Keratinocyte (primary cell): ENCODE measurements at regions not wholly inside any gene's neighbourhood (a gene's known extent, or its start where the extent isn't known, plus 50 kb on each side); places are given as distances from the start of the nearest gene placed in this dataset.

Experiments
- DNase-seq: peaks from one replicate; pipeline ENCODE4 v3.0.0-alpha.2; 2011; ENCODE audit warnings: low read depth, missing footprints, low spot score
- FAIRE-seq: peaks from 2 replicates; lab custom pipeline; 2011; peaks lifted over from hg19 to GRCh38; lab: Jason Lieb, UNC
- H2AFZ ChIP-seq: 2 replicates; pipeline ENCODE4 v1.6.0; 2012; ENCODE audit warnings: low read length, control low read depth, inconsistent platforms; ENCODE audit not compliant: control insufficient read depth
- H3K27ac ChIP-seq: 2 replicates; pipeline ENCODE4 v1.5.1; 2011; ENCODE audit warnings: low read length; ENCODE audit not compliant: control insufficient read depth, insufficient read depth
- H3K27me3 ChIP-seq: 3 replicates; pipeline ENCODE4 v1.6.0; 2011; ENCODE audit warnings: low read length; ENCODE audit not compliant: control insufficient read depth, insufficient read depth; ENCODE audit errors: extremely low read depth
- H3K36me3 ChIP-seq, 2 experiments: 2 replicates in 1 of 2; 3 replicates in 1 of 2; pipeline ENCODE4 v1.5.1; 2011; ENCODE audit warnings: low read length in 2 of 2, mild to moderate bottlenecking in 1 of 2; ENCODE audit not compliant: control insufficient read depth in 2 of 2, insufficient read depth in 2 of 2; ENCODE audit errors: extremely low read depth in 1 of 2
- H3K4me1 ChIP-seq: 3 replicates; pipeline ENCODE4 v1.5.1; 2011; ENCODE audit warnings: low read length; ENCODE audit not compliant: control insufficient read depth, insufficient read depth; ENCODE audit errors: extremely low read depth
- H3K4me2 ChIP-seq: 3 replicates; pipeline ENCODE4 v1.6.0; 2011; ENCODE audit warnings: low read depth, low read length; ENCODE audit not compliant: control insufficient read depth, insufficient read depth; ENCODE audit errors: extremely low read depth
- H3K4me3 ChIP-seq, 3 experiments: fragments of 200-600 bp in 1 of 3; sonication (generic) in 1 of 3; 2 replicates in 2 of 3; 3 replicates in 1 of 3; pipeline ENCODE4 v1.5.1; 2011 to 2016; ENCODE audit warnings: low read length in 3 of 3, mild to moderate bottlenecking in 3 of 3, control low read depth in 2 of 3, inconsistent platforms in 1 of 3, low read depth in 1 of 3, mixed read lengths in 1 of 3, mixed run types in 1 of 3, moderate library complexity in 1 of 3; ENCODE audit not compliant: control insufficient read depth in 2 of 3, insufficient read depth in 2 of 3; ENCODE audit errors: extremely low read depth in 1 of 3
- H3K79me2 ChIP-seq: 2 replicates; pipeline ENCODE4 v1.6.0; 2012; ENCODE audit warnings: low read length; ENCODE audit not compliant: control insufficient read depth, insufficient read depth
- H3K9ac ChIP-seq: 3 replicates; pipeline ENCODE4 v1.6.0; 2011; ENCODE audit warnings: low read length; ENCODE audit not compliant: control insufficient read depth, insufficient read depth; ENCODE audit errors: extremely low read depth
- H3K9me1 ChIP-seq: 3 replicates; pipeline ENCODE4 v1.6.0; 2011; ENCODE audit warnings: low read length; ENCODE audit not compliant: control insufficient read depth, insufficient read depth; ENCODE audit errors: extremely low read depth
- H3K9me3 ChIP-seq: 2 replicates; pipeline ENCODE4 v1.5.1; 2012; ENCODE audit warnings: low read depth, low read length; ENCODE audit not compliant: control insufficient read depth
- H4K20me1 ChIP-seq: 3 replicates; pipeline ENCODE4 v1.6.0; 2011; ENCODE audit warnings: low read length; ENCODE audit not compliant: control insufficient read depth, insufficient read depth; ENCODE audit errors: extremely low read depth
- EZH2 ChIP-seq: IDR thresholded peaks from one replicate; pipeline ENCODE4 v1.6.1; 2012; ENCODE audit warnings: inconsistent platforms, mild to moderate bottlenecking, low read length, moderate library complexity
- dilution Hi-C: fragments of 300-500 bp; cut with MboI; formaldehyde crosslinking; loops from one replicate; pipeline ENCODE4 v1.7.0; 2020; ENCODE audit warnings: low sequenced_read_pairs; ENCODE audit not compliant: extremely low pct_ligation_motif_present
- TF ChIP-seq, protein P1 (sequence below), 3 experiments: IDR thresholded peaks in 1 of 3; conservative IDR thresholded peaks in 1 of 3; optimal IDR thresholded peaks in 1 of 3; 2 replicates in 2 of 3; 3 replicates in 1 of 3; pipeline versions ENCODE3 to v1.5.1; 2011; ENCODE audit warnings: low read length in 3 of 3, mild to moderate bottlenecking in 3 of 3, moderate library complexity in 2 of 3, control low read depth in 1 of 3, inconsistent platforms in 1 of 3; ENCODE audit not compliant: insufficient read depth in 2 of 3; ENCODE audit errors: extremely low read depth in 1 of 3

DNA sequence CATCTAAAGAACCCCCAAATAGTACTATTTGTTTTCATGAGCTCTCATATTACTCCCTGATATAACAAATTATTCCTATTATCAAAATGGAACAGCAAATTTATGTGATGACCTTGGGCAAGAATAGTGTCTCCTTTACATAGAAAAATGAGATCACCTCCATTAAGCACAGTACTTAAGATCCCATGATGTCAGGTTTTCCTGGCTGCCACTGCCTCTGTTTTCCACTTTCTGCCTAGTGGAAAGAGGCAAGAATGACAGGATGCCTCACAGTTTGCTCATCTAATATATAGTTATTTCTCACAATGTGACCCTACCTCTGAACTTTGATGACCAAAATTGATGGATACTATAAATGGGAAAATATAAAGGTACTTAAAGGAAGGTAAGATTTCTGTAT is 260.1 kb upstream of the SGK1 start:
- Histone ChIP-seq H3K36me3 (no peaks in the 10 kb centered on the region), H3K79me2 (no peaks in the 10 kb centered on the region), H3K4me1 (no peaks in the 10 kb centered on the region), H3K9ac (no peak overlapping the region), H3K4me3 (no peak overlapping the region), H3K4me2 (no peak overlapping the region), H3K9me1 (no peaks in the 10 kb centered on the region), H3K27me3 (no peaks in the 10 kb centered on the region), H4K20me1 (no peaks in the 10 kb centered on the region), H3K27ac (no peak overlapping the region), H2AFZ (no peak overlapping the region), H3K9me3 (no peaks in the 10 kb centered on the region)
- dilution Hi-C loops = no loop called here
- TF ChIP-seq EZH2 = no peak
- TF ChIP-seq, protein P1, sequence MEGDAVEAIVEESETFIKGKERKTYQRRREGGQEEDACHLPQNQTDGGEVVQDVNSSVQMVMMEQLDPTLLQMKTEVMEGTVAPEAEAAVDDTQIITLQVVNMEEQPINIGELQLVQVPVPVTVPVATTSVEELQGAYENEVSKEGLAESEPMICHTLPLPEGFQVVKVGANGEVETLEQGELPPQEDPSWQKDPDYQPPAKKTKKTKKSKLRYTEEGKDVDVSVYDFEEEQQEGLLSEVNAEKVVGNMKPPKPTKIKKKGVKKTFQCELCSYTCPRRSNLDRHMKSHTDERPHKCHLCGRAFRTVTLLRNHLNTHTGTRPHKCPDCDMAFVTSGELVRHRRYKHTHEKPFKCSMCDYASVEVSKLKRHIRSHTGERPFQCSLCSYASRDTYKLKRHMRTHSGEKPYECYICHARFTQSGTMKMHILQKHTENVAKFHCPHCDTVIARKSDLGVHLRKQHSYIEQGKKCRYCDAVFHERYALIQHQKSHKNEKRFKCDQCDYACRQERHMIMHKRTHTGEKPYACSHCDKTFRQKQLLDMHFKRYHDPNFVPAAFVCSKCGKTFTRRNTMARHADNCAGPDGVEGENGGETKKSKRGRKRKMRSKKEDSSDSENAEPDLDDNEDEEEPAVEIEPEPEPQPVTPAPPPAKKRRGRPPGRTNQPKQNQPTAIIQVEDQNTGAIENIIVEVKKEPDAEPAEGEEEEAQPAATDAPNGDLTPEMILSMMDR (optimal IDR thresholded peaks at IDR 0.05 in 1 of 3, IDR thresholded peaks at IDR 0.05 in 1 of 3, conservative IDR thresholded peaks at IDR 0.05 in 1 of 3; ENCODE audit: extremely low read depth in 1 of 3, insufficient read depth in 2 of 3, low read length in 3 of 3) = peak in 2 of 3 experiments; percentile 35 to 39
- FAIRE-seq = no peak
- DNase-seq = no peak

DNA sequence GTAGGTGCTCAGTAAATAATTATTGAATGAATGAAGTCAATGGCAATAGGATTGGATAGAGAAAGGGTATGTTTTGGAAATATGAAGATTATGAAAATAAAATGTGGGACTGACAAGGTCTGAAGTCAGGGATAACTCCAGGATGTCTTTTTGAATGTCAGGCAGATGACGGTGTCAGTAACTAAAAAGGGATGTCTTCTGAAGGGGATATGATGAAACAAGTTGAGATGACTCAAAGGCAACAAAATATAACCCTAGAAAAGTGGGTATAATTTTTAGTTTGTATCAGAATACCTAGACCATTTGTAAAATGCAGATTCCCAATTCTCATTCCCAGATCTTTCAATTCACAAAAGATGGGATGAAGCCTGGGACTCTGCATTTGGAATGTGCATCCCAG is 257.3 kb upstream of the SGK1 start:
- Histone ChIP-seq H3K9me1 (no peaks in the 10 kb centered on the region), H3K9ac (no peak overlapping the region), H3K79me2 (no peaks in the 10 kb centered on the region), H3K9me3 (no peaks in the 10 kb centered on the region), H3K4me2 (no peak overlapping the region), H3K27ac (no peak overlapping the region), H3K36me3 (no peaks in the 10 kb centered on the region), H3K4me1 (no peaks in the 10 kb centered on the region), H4K20me1 (no peaks in the 10 kb centered on the region), H3K27me3 (no peaks in the 10 kb centered on the region), H3K4me3 (no peak overlapping the region), H2AFZ (no peak overlapping the region)
- no peak for DNase-seq
- TF ChIP-seq, protein P1 (optimal IDR thresholded peaks at IDR 0.05 in 1 of 3, IDR thresholded peaks at IDR 0.05 in 1 of 3, conservative IDR thresholded peaks at IDR 0.05 in 1 of 3; ENCODE audit: extremely low read depth in 1 of 3, insufficient read depth in 2 of 3, low read length in 3 of 3) = no peak
- no peak for TF ChIP-seq EZH2
- dilution Hi-C loops = no loop called here
- no peak for FAIRE-seq
